HUES48 (cell line): ENCODE measurements at regions not wholly inside any gene's neighbourhood (a gene's known extent, or its start where the extent isn't known, plus 50 kb on each side); places are given as distances from the start of the nearest gene placed in this dataset.

Experiments used
- H3K27ac ChIP-seq: one replicate; pipeline ENCODE4 v1.7.0; 2013; ENCODE audit warnings: low read depth, low read length, inconsistent platforms
- H3K27me3 ChIP-seq: 2 replicates; pipeline ENCODE4 v1.6.1; 2013; ENCODE audit warnings: mild to moderate bottlenecking, low read length; ENCODE audit not compliant: control insufficient read depth, insufficient read depth
- H3K36me3 ChIP-seq: 2 replicates; pipeline ENCODE4 v1.6.1; 2013; ENCODE audit warnings: low read length; ENCODE audit not compliant: control insufficient read depth, insufficient read depth
- H3K4me1 ChIP-seq: 2 replicates; pipeline ENCODE4 v1.6.1; 2013; ENCODE audit warnings: mild to moderate bottlenecking, low read length; ENCODE audit not compliant: control insufficient read depth, insufficient read depth
- H3K4me3 ChIP-seq: 2 replicates; pipeline ENCODE4 v1.5.1; 2013; ENCODE audit warnings: mild to moderate bottlenecking, low read depth, low read length
- H3K9ac ChIP-seq: 2 replicates; pipeline ENCODE4 v1.6.1; 2013; ENCODE audit warnings: mild to moderate bottlenecking, low read depth, low read length, moderate library complexity
- H3K9me3 ChIP-seq: 2 replicates; pipeline ENCODE4 v1.6.1; 2013; ENCODE audit warnings: low read length; ENCODE audit not compliant: control insufficient read depth, insufficient read depth

- Histone ChIP-seq H3K4me1 (no peaks in the 10 kb centered on the region), H3K27ac (no peak overlapping the region), H3K9ac (no peak overlapping the region), H3K9me3 (no peaks in the 10 kb centered on the region), H3K4me3 (no peak overlapping the region), H3K36me3 (no peaks in the 10 kb centered on the region), H3K27me3 (no peaks in the 10 kb centered on the region)
These were observed 131.0 kb downstream of the PDGFRA start for GRCh38 chr4:54359919-54360650.

DNA sequence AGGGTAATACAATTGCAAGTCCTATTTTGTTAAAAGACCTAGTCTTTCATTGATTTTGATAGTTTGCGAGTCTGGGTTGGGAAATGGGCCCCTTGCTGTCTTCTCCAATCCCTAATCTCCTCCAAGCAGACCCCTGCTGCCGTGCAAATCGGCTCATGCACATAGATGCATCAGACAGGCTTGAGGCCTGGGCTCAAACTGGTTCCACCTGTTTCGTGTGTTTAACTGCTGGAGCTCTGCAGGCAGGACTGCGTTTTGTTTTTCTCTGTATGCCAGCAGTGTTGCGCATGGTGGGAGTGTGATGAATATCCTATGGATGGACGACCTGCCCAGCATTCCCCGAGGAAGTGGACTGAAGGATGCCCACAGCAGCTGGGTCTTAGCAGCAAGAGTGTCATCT lies 133.9 kb downstream of the PDGFRA start:
- H3K9me3 ChIP-seq = no peaks in the 10 kb centered on the region
- H3K4me1 ChIP-seq = no peaks in the 10 kb centered on the region
- no peak overlapping the region for H3K9ac ChIP-seq
- H3K27me3 ChIP-seq = no peaks in the 10 kb centered on the region
- H3K27ac ChIP-seq = no peak overlapping the region
- H3K4me3 ChIP-seq = no peak overlapping the region
- no peaks in the 10 kb centered on the region for H3K36me3 ChIP-seq

- no peaks in the 10 kb centered on the region for H3K9me3 ChIP-seq
- no peaks in the 10 kb centered on the region for H3K27me3 ChIP-seq
- no peak overlapping the region for H3K27ac ChIP-seq
- no peak overlapping the region for H3K9ac ChIP-seq
- H3K4me3 ChIP-seq = no peak overlapping the region
- H3K36me3 ChIP-seq = no peaks in the 10 kb centered on the region
- no peaks in the 10 kb centered on the region for H3K4me1 ChIP-seq
These were observed 136.6 kb downstream of the PDGFRA start for GRCh38 chr4:54365691-54366090.

- no peak overlapping the region for H3K27ac ChIP-seq
- no peak overlapping the region for H3K9ac ChIP-seq
These were observed 138.0 kb downstream of the PDGFRA start for GRCh38 chr4:54367059-54367458.

GRCh38 chr4:54368281-54369265 lies 139.5 kb downstream of the PDGFRA start:
- H3K9me3 ChIP-seq = no peaks in the 10 kb centered on the region
- no peaks in the 10 kb centered on the region for H3K36me3 ChIP-seq
- no peak overlapping the region for H3K4me3 ChIP-seq
- no peak overlapping the region for H3K9ac ChIP-seq
- H3K4me1 ChIP-seq = no peaks in the 10 kb centered on the region
- H3K27ac ChIP-seq = no peak overlapping the region
- H3K27me3 ChIP-seq = no peaks in the 10 kb centered on the region

More at GRCh38 chr4:54367059-54367458, 138.0 kb downstream of the PDGFRA start:
- Histone ChIP-seq H3K27me3 (no peaks in the 10 kb centered on the region), H3K36me3 (no peaks in the 10 kb centered on the region), H3K4me1 (no peaks in the 10 kb centered on the region), H3K9me3 (no peaks in the 10 kb centered on the region), H3K4me3 (no peak overlapping the region)

DNA sequence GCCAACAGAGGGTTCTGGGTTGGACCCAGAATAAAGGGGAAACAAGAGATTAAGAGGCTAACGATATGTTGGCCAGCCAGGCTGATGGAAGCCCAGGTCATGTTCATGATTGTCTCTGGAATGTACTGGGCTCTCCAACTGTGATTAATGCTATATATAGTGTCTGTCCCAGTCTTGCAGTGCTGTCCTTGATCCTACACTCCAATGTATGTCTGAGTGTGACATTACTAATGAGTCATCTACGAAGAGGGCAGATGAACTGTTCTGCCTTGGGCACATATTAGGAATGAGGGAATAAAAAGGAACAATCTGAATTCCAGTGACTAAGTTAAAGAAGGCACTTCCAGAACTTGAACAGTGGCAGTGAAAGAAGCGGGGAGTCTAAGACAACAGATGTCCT lies 142.1 kb downstream of the PDGFRA start:
- H3K4me1 ChIP-seq = no peaks in the 10 kb centered on the region
- no peaks in the 10 kb centered on the region for H3K9me3 ChIP-seq
- no peak overlapping the region for H3K9ac ChIP-seq
- H3K27ac ChIP-seq = no peak overlapping the region
- no peaks in the 10 kb centered on the region for H3K36me3 ChIP-seq
- H3K4me3 ChIP-seq = no peak overlapping the region
- no peaks in the 10 kb centered on the region for H3K27me3 ChIP-seq

DNA sequence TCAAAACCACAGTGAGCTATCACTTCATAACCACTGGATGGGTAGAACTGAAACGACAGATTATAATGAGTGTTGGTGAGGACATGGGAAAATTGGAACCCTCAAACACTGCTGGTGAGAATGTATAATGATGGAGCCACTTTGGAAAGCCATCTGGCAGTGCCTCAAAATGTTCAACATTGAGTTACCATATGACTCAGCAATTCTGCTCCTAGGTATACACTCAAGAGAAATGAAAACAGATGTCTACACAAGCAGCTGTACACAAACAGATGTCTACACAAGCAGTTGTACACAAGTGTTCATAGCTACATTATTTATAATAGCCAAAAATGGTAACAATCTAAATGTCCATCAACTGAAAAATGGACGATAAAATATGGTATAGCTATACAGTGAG lies 143.9 kb downstream of the PDGFRA start:
- no peak overlapping the region for H3K9ac ChIP-seq
- no peak overlapping the region for H3K4me3 ChIP-seq
- no peaks in the 10 kb centered on the region for H3K9me3 ChIP-seq
- H3K27me3 ChIP-seq = no peaks in the 10 kb centered on the region
- H3K27ac ChIP-seq = no peak overlapping the region
- H3K4me1 ChIP-seq = 0 out of 2 replicates have a peak, but pooled peaks cover 3% of the 10 kb centered on the region
- no peaks in the 10 kb centered on the region for H3K36me3 ChIP-seq

DNA sequence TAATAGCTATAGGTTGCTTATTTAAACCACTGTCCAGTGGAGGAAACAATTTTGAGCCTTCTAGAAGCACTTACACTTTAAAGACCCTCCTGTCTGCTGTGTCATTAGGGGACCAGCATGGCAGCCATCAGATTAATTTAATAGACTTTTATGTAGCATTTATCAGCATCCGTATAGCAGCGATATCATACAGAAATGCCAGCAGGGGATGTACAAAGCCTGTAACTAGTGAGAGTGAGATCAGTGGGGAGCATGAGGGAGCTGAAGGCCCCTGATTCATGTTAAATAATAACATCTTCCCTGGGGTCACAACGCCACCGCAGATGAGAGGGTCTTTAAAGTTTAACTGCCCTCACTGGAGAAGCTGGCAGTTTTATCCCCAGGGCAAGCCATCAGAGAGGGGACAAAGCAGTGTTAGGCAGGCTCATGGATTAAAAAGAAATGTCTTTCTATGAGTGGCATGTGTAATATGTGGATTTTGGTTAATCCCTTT lies 144.7 kb downstream of the PDGFRA start:
- Histone ChIP-seq H3K27me3 (no peaks in the 10 kb centered on the region), H3K9me3 (no peaks in the 10 kb centered on the region), H3K4me3 (no peak overlapping the region), H3K36me3 (no peaks in the 10 kb centered on the region), H3K9ac (no peak overlapping the region), H3K4me1 (0 out of 2 replicates have a peak, but pooled peaks cover 3% of the 10 kb centered on the region), H3K27ac (no peak overlapping the region)

- Histone ChIP-seq H3K4me1 (0 out of 2 replicates have a peak, but pooled peaks cover 3% of the 10 kb centered on the region), H3K36me3 (no peaks in the 10 kb centered on the region), H3K9ac (no peak overlapping the region), H3K27ac (no peak overlapping the region), H3K4me3 (no peak overlapping the region), H3K27me3 (no peaks in the 10 kb centered on the region), H3K9me3 (no peaks in the 10 kb centered on the region)
These were observed 149.4 kb downstream of the PDGFRA start for GRCh38 chr4:54378461-54378860.

DNA sequence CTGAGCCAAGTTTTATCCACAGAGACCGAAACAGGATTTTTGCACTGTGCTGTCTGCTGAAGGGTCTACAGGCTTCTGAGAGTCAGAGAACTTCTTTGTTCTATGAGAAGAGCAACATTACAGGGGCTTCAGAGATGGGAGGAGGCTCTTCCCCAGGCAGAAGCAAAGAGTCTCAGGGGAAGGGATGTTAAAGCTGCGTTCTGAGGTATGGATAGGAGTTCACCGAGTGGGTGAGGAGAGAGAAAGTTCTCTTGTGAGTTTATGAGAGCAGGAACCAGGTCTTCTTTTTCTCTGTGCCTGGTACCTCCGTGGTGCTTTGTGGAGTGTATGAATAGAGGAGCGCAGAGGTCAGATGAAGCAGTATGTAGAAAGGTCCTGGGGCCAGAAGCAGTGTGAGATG lies 155.1 kb downstream of the PDGFRA start:
- no peaks in the 10 kb centered on the region for H3K27me3 ChIP-seq
- no peaks in the 10 kb centered on the region for H3K4me1 ChIP-seq
- no peak overlapping the region for H3K9ac ChIP-seq
- H3K27ac ChIP-seq = no peak overlapping the region
- no peaks in the 10 kb centered on the region for H3K9me3 ChIP-seq
- H3K36me3 ChIP-seq = no peaks in the 10 kb centered on the region
- H3K4me3 ChIP-seq = no peak overlapping the region

- Histone ChIP-seq H3K36me3 (no peaks in the 10 kb centered on the region), H3K27ac (no peak overlapping the region), H3K4me1 (no peaks in the 10 kb centered on the region), H3K9me3 (no peaks in the 10 kb centered on the region), H3K27me3 (no peaks in the 10 kb centered on the region), H3K9ac (no peak overlapping the region), H3K4me3 (no peak overlapping the region)
These were observed 155.5 kb downstream of the PDGFRA start for GRCh38 chr4:54384563-54384962.
